Chondrocyte (in vitro differentiated cells): ENCODE measurements at regions not wholly inside any gene's neighbourhood (a gene's known extent, or its start where the extent isn't known, plus 50 kb on each side); places are given as distances from the start of the nearest gene placed in this dataset.

Experiments
- DNase-seq: peaks from one replicate; pipeline ENCODE4 v3.0.0; 2021; ENCODE audit warnings: mixed read lengths, low spot score
- H3K27ac Mint-ChIP-seq: one replicate; pipeline ENCODE4 v1.8.0; 2021; ENCODE audit warnings: mild to moderate bottlenecking, moderate library complexity, mixed read lengths; ENCODE audit not compliant: unreplicated experiment
- H3K27me3 Mint-ChIP-seq: 2 replicates; pipeline ENCODE4 v1.8.0; 2021; ENCODE audit warnings: low read depth, mixed read lengths
- H3K36me3 Mint-ChIP-seq: 2 replicates; pipeline ENCODE4 v1.8.0; 2021; ENCODE audit warnings: low read depth, mixed read lengths
- H3K4me1 Mint-ChIP-seq: 2 replicates; pipeline ENCODE4 v1.8.0; 2021; ENCODE audit warnings: low read depth, mild to moderate bottlenecking, mixed read lengths
- H3K4me3 Mint-ChIP-seq: one replicate; pipeline ENCODE4 v1.8.0; 2021; ENCODE audit warnings: mild to moderate bottlenecking, moderate library complexity, mixed read lengths; ENCODE audit not compliant: unreplicated experiment
- H3K9me3 Mint-ChIP-seq: 2 replicates; pipeline ENCODE4 v1.8.0; 2021; ENCODE audit warnings: low read depth, mixed read lengths
- TF ChIP-seq, protein P1 (sequence below): fragments of 200-600 bp; sonication (generic); IDR thresholded peaks from 2 replicates; pipeline ENCODE4 v1.5.0; 2021; ENCODE audit warnings: antibody characterized with exemption, mild to moderate bottlenecking, moderate library complexity

- H3K27me3 Mint-ChIP-seq = peaks cover 6% of the 10 kb centered on the region
- no peak overlapping the region for H3K4me3 Mint-ChIP-seq
- no peaks in the 10 kb centered on the region for H3K36me3 Mint-ChIP-seq
- no peak for DNase-seq
- no peak overlapping the region for H3K27ac Mint-ChIP-seq
- H3K9me3 Mint-ChIP-seq = no peaks in the 10 kb centered on the region
- no peaks in the 10 kb centered on the region for H3K4me1 Mint-ChIP-seq
- TF ChIP-seq, protein P1, sequence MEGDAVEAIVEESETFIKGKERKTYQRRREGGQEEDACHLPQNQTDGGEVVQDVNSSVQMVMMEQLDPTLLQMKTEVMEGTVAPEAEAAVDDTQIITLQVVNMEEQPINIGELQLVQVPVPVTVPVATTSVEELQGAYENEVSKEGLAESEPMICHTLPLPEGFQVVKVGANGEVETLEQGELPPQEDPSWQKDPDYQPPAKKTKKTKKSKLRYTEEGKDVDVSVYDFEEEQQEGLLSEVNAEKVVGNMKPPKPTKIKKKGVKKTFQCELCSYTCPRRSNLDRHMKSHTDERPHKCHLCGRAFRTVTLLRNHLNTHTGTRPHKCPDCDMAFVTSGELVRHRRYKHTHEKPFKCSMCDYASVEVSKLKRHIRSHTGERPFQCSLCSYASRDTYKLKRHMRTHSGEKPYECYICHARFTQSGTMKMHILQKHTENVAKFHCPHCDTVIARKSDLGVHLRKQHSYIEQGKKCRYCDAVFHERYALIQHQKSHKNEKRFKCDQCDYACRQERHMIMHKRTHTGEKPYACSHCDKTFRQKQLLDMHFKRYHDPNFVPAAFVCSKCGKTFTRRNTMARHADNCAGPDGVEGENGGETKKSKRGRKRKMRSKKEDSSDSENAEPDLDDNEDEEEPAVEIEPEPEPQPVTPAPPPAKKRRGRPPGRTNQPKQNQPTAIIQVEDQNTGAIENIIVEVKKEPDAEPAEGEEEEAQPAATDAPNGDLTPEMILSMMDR = no peak
These were observed 483.9 kb upstream of the ZNF804A start for GRCh38 chr2:184114439-184114838.

- Mint-ChIP-seq H3K27me3 (peaks cover 4% of the 10 kb centered on the region), H3K4me3 (no peak overlapping the region), H3K27ac (no peak overlapping the region), H3K9me3 (no peaks in the 10 kb centered on the region), H3K4me1 (no peaks in the 10 kb centered on the region), H3K36me3 (no peaks in the 10 kb centered on the region)
- DNase-seq = no peak
- TF ChIP-seq, protein P1 = no peak
These were observed 478.1 kb upstream of the ZNF804A start for GRCh38 chr2:184119989-184120800.

- Mint-ChIP-seq H3K27me3 (peaks cover 3% of the 10 kb centered on the region), H3K4me1 (no peaks in the 10 kb centered on the region), H3K27ac (no peak overlapping the region), H3K36me3 (no peaks in the 10 kb centered on the region), H3K9me3 (no peaks in the 10 kb centered on the region), H3K4me3 (no peak overlapping the region)
- DNase-seq = no peak
- TF ChIP-seq, protein P1 = no peak
These were observed 472.5 kb upstream of the ZNF804A start for GRCh38 chr2:184125867-184126266.

GRCh38 chr2:184129073-184129472, 469.3 kb upstream of the ZNF804A start:
- Mint-ChIP-seq H3K27ac (no peak overlapping the region), H3K36me3 (no peaks in the 10 kb centered on the region), H3K4me1 (no peaks in the 10 kb centered on the region), H3K4me3 (no peak overlapping the region), H3K27me3 (peaks cover 3% of the 10 kb centered on the region), H3K9me3 (peaks cover 6% of the 10 kb centered on the region)
- TF ChIP-seq, protein P1 = no peak
- no peak for DNase-seq

GRCh38 chr2:184137955-184138354, 460.4 kb upstream of the ZNF804A start:
- Mint-ChIP-seq H3K27me3 (peaks cover 2% of the 10 kb centered on the region), H3K27ac (no peak overlapping the region), H3K4me1 (no peaks in the 10 kb centered on the region), H3K36me3 (no peaks in the 10 kb centered on the region), H3K9me3 (peaks cover 2% of the 10 kb centered on the region), H3K4me3 (no peak overlapping the region)
- TF ChIP-seq, protein P1 = no peak
- no peak for DNase-seq
